GM12878 (cell line): ENCODE measurements at regions not wholly inside any gene's neighbourhood (a gene's known extent, or its start where the extent isn't known, plus 50 kb on each side); places are given as distances from the start of the nearest gene placed in this dataset.

Experiments used
- ATAC-seq: fragments of 200-7000 bp; cut with Tn5 transposase; 3 replicates; pipeline ENCODE4 v1.9.1; 2020; ENCODE audit warnings: mild to moderate bottlenecking, moderate library complexity
- BruUV-seq: library from RNA; stranded (reverse); fragments of 400-500 nt; replicated peaks from 2 replicates; lab custom pipeline; 2021; lab: Mats Ljungman, UMichigan
- CTCF ChIA-PET: fragments of 300-600 bp; sonication (Branson Sonifier 250); formaldehyde crosslinking; extraction: SDS; loops from one replicate; lab custom pipeline; 2021; ENCODE audit warnings: inconsistent platforms; lab: Yijun Ruan, JAX
- POLR2A ChIA-PET: fragments of 350-600 bp; formaldehyde crosslinking; extraction: SDS; loops from one replicate; lab custom pipeline; 2021; ENCODE audit warnings: inconsistent platforms; lab: Charles Lee
- RAD21 ChIA-PET: fragments of 300-600 bp; sonication (Branson Sonifier 250); formaldehyde crosslinking; loops from one replicate; lab custom pipeline; 2023; ENCODE audit warnings: antibody characterized with exemption; ENCODE audit not compliant: unreplicated experiment; lab: Charles Lee
- SMC1A ChIA-PET: fragments of 300-600 bp; sonication (Branson Sonifier 250); formaldehyde crosslinking; loops from one replicate; lab custom pipeline; 2023; ENCODE audit not compliant: unreplicated experiment, uncharacterized antibody; lab: Charles Lee
- DNase-seq: peaks from one replicate; pipeline ENCODE4 v3.0.0-alpha.2; 2011; ENCODE audit warnings: low read depth, low spot score
- FAIRE-seq: peaks from 3 replicates; lab custom pipeline; 2011; peaks lifted over from hg19 to GRCh38; lab: Jason Lieb, UNC
- H2AFZ ChIP-seq: 2 replicates; pipeline ENCODE4 v1.6.0; 2011; ENCODE audit warnings: low read depth, low read length, control low read depth; ENCODE audit not compliant: control insufficient read depth
- H3K27ac ChIP-seq: 2 replicates; pipeline ENCODE4 v1.5.1; 2011; ENCODE audit warnings: control low read depth; ENCODE audit not compliant: control insufficient read depth, insufficient read depth
- H3K27me3 ChIP-seq, 2 experiments: replicated peaks in 1 of 2; 2 replicates each; pipeline versions ENCODE4 v1.6.0 to v1.6.1; 2011; ENCODE audit warnings: low read length in 1 of 2; ENCODE audit not compliant: control insufficient read depth in 2 of 2, insufficient read depth in 2 of 2
- H3K36me3 ChIP-seq, 2 experiments: 2 replicates each; pipeline ENCODE4 v1.5.1; 2011; ENCODE audit warnings: low read length in 1 of 2; ENCODE audit not compliant: control insufficient read depth in 2 of 2, insufficient read depth in 2 of 2
- H3K4me1 ChIP-seq: 2 replicates; pipeline ENCODE4 v1.6.1; 2011; ENCODE audit warnings: mild to moderate bottlenecking, low read length, moderate library complexity, mixed read lengths; ENCODE audit not compliant: control insufficient read depth, insufficient read depth
- H3K4me2 ChIP-seq: 2 replicates; pipeline ENCODE4 v1.6.0; 2011; ENCODE audit warnings: control low read depth; ENCODE audit not compliant: control insufficient read depth, insufficient read depth
- H3K4me3 ChIP-seq: fragments of 200-600 bp; sonication (generic); 2 replicates; pipeline ENCODE4 v1.5.1; 2016
- H3K79me2 ChIP-seq: 2 replicates; pipeline ENCODE4 v1.6.0; 2011; ENCODE audit warnings: low read length; ENCODE audit not compliant: control insufficient read depth, insufficient read depth
- H3K9ac ChIP-seq: 2 replicates; pipeline ENCODE4 v1.8.0; 2011; ENCODE audit warnings: low read length, control low read depth, mixed read lengths; ENCODE audit not compliant: control insufficient read depth, insufficient read depth
- H3K9me3 ChIP-seq: replicated peaks from 3 replicates; pipeline ENCODE4 v1.5.1; 2011; ENCODE audit warnings: mild to moderate bottlenecking, low read length; ENCODE audit not compliant: control insufficient read depth, insufficient read depth
- H4K20me1 ChIP-seq: 2 replicates; pipeline ENCODE4 v1.6.0; 2011; ENCODE audit not compliant: control insufficient read depth, insufficient read depth
- CBX5 ChIP-seq: sonication (generic); IDR thresholded peaks from 2 replicates; pipeline ENCODE4 v1.6.1; 2016; ENCODE audit warnings: low read depth, moderate library complexity, mild to moderate bottlenecking, inconsistent platforms
- CHD4 ChIP-seq: fragments of 200-600 bp; sonication (generic); IDR thresholded peaks from 2 replicates; pipeline ENCODE4 v1.6.1; 2016; ENCODE audit warnings: mild to moderate bottlenecking
- IKZF2 ChIP-seq, 2 experiments: fragments of 450-650 bp; IDR thresholded peaks; 2 replicates each; pipeline ENCODE4 v1.6.1; 2017; ENCODE audit warnings: mild to moderate bottlenecking in 2 of 2, moderate library complexity in 2 of 2
- MEF2A ChIP-seq: IDR thresholded peaks from 2 replicates; pipeline ENCODE4 v1.6.1; 2011; ENCODE audit warnings: low read depth, mild to moderate bottlenecking, low read length, moderate library complexity; ENCODE audit not compliant: insufficient read depth
- NFYA ChIP-seq: IDR thresholded peaks from 2 replicates; pipeline ENCODE4 v1.6.1; 2011; ENCODE audit warnings: low read depth, mild to moderate bottlenecking, low read length, improper control_type of control experiment, borderline replicate concordance
- POLR2AphosphoS5 ChIP-seq: IDR thresholded peaks from 2 replicates; pipeline ENCODE4 v1.6.1; 2011; ENCODE audit warnings: mild to moderate bottlenecking, low read length, inconsistent platforms
- SMAD5 ChIP-seq: IDR thresholded peaks from 2 replicates; pipeline ENCODE4 v1.6.1; 2016; ENCODE audit warnings: antibody characterized with exemption, low read depth
- SREBF2 ChIP-seq: IDR thresholded peaks from 2 replicates; pipeline ENCODE4 v1.6.1; 2012; ENCODE audit warnings: mild to moderate bottlenecking, low read length
- SRF ChIP-seq, 2 experiments: IDR thresholded peaks; 2 replicates each; pipeline ENCODE4 v1.6.1; 2011; ENCODE audit warnings: low read depth in 2 of 2, low read length in 2 of 2, mild to moderate bottlenecking in 1 of 2, moderate library complexity in 1 of 2
- USF2 ChIP-seq: IDR thresholded peaks from 2 replicates; pipeline ENCODE4 v1.6.1; 2011; ENCODE audit warnings: low read depth, low read length, improper control_type of control experiment, borderline replicate concordance
- WRNIP1 ChIP-seq: IDR thresholded peaks from 2 replicates; pipeline ENCODE4 v1.6.1; 2011; ENCODE audit warnings: low read depth, low read length, improper control_type of control experiment, borderline replicate concordance
- WGBS: methylation state at CpG from one replicate; pipeline ENCODE4 v1.1.6; 2016; ENCODE audit warnings: low lambda C conversion rate; ENCODE audit not compliant: insufficient replicate concordance, insufficient coverage; ENCODE audit errors: missing lambda C conversion rate; 5-methylcytosine and 5-hydroxymethylcytosine counted together
- in situ Hi-C: fragments of 300-500 bp; cut with MboI; formaldehyde crosslinking; loops from 9 replicates; pipeline ENCODE4 v1.14.3; 2018; ENCODE audit warnings: mixed read lengths
- intact Hi-C: fragments of 100-400 bp; cut with micrococcal nuclease; formaldehyde crosslinking; loops from one replicate; pipeline ENCODE4 v1.14.2; 2022; ENCODE audit not compliant: unreplicated experiment

GRCh38 chr15:34648294-34648631, 64.8 kb upstream of the GOLGA8B start:
- Histone ChIP-seq H3K9me3 (no peaks in the 10 kb centered on the region), H3K4me1 (no peaks in the 10 kb centered on the region), H4K20me1 (no peaks in the 10 kb centered on the region), H2AFZ (no peak overlapping the region), H3K79me2 (no peaks in the 10 kb centered on the region), H3K36me3 (no peaks in the 10 kb centered on the region), H3K9ac (no peak overlapping the region), H3K27ac (no peak overlapping the region), H3K27me3 (no peaks in the 10 kb centered on the region; a peak in 1 of 4 replicates), H3K4me3 (no peak overlapping the region), H3K4me2 (no peak overlapping the region)
- FAIRE-seq (no peak), ATAC-seq (no peak), DNase-seq (no peak)
- POLR2A ChIA-PET: no interaction called here
- SMC1A ChIA-PET: no interaction called here
- CTCF ChIA-PET: interaction anchor here (0.8 kb wide), 1 partner anchor 38 kb away, joined by 3 read pairs; no protein-coding TSS in a partner anchor
- in situ Hi-C loops: no loop called here
- RAD21 ChIA-PET: no interaction called here
- intact Hi-C loops: no loop called here
- no TSS peak for BruUV-seq
- 14% methylated on average over 4 of the region's 4 CpGs for WGBS
- TF ChIP-seq CBX5: no peak
- TF ChIP-seq NFYA: no peak
- no peak for TF ChIP-seq WRNIP1
- no peak for TF ChIP-seq CHD4
- TF ChIP-seq MEF2A: no peak
- TF ChIP-seq SRF (IDR thresholded peaks at IDR 0.05; ENCODE audit: low read depth in 2 of 2, low read length in 2 of 2): no peak
- no peak for TF ChIP-seq SREBF2
- no peak for TF ChIP-seq IKZF2 (IDR thresholded peaks at IDR 0.05)
- no peak for TF ChIP-seq POLR2AphosphoS5
- no peak for TF ChIP-seq USF2
- TF ChIP-seq SMAD5: no peak
